ENCODE measurements at regions not wholly inside any gene's neighbourhood (a gene's known extent, or its start where the extent isn't known, plus 50 kb on each side); places are given as distances from the start of the nearest gene placed in this dataset.

DNA sequence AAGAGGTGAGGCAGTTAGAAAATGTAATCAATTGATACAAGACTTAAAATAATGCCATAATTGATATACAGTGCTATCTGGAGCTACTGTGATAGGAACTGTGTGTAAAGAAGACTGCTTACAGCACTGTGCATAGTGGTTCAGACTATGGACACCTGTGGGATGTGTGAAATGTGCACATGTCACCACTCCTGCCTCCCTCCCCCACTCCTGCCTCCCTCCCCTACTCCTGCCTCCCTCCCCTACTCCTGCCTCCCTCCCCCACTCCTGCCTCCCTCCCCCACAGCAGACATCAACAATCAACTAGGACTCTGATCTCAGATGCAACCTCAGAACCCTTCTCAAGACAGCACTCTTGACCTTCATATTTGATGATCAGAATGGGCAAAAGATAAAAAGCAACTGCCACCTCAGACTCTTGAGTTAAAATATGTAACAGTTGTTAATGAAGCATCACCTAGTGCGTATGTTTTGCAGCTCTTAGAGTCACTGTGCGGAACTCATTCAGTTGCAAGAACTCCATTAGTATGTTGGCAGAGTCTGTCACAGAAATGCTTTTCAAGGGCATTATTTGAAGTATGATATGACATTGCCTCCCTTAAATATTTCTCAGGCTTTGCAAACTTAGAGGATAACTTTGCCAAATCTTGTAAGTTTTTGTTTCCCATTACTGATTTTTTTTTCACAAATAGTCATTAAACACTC, 255.2 kb upstream of the DDHD1 start:
- Histone ChIP-seq H3K4me3 (ENCODE audit: low read depth, low read length, poor library complexity, severe bottlenecking) (no peak overlapping the region), H3K4me1 (ENCODE audit: insufficient read depth, low read length, severe bottlenecking) (no peaks in the 10 kb centered on the region), H3K79me2 (ENCODE audit: insufficient read depth, low read length) (no peaks in the 10 kb centered on the region), H4K20me1 (ENCODE audit: insufficient read depth, low read length) (no peaks in the 10 kb centered on the region), H3K27ac (ENCODE audit: low read depth, low read length, poor library complexity, severe bottlenecking) (no peak overlapping the region), H3K27me3 (ENCODE audit: insufficient read depth, low read length) (no peaks in the 10 kb centered on the region), H3K36me3 (ENCODE audit: insufficient read depth, low read length) (no peaks in the 10 kb centered on the region), H3F3A (ENCODE audit: insufficient read depth, low read length) (no peaks in the 10 kb centered on the region), H3K9me3 (ENCODE audit: low read length) (no peaks in the 10 kb centered on the region), H3K4me2 (ENCODE audit: low read length) (no peak overlapping the region), H3K9ac (ENCODE audit: low read length) (no peak overlapping the region), H2AFZ (ENCODE audit: low read length) (no peak overlapping the region), H3K9me2 (ENCODE audit: low read depth, low read length) (no peaks in the 10 kb centered on the region)
- TF ChIP-seq EZH2 (IDR thresholded peaks at IDR 0.05; ENCODE audit: borderline replicate concordance, low read length) = no peak
- TF ChIP-seq, protein P1, sequence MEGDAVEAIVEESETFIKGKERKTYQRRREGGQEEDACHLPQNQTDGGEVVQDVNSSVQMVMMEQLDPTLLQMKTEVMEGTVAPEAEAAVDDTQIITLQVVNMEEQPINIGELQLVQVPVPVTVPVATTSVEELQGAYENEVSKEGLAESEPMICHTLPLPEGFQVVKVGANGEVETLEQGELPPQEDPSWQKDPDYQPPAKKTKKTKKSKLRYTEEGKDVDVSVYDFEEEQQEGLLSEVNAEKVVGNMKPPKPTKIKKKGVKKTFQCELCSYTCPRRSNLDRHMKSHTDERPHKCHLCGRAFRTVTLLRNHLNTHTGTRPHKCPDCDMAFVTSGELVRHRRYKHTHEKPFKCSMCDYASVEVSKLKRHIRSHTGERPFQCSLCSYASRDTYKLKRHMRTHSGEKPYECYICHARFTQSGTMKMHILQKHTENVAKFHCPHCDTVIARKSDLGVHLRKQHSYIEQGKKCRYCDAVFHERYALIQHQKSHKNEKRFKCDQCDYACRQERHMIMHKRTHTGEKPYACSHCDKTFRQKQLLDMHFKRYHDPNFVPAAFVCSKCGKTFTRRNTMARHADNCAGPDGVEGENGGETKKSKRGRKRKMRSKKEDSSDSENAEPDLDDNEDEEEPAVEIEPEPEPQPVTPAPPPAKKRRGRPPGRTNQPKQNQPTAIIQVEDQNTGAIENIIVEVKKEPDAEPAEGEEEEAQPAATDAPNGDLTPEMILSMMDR (IDR thresholded peaks at IDR 0.05; ENCODE audit: low read length) = no peak

GRCh38 chr14:53406519-53406918, 253.4 kb upstream of the DDHD1 start:
- Histone ChIP-seq H3K9ac (ENCODE audit: low read length) (no peak overlapping the region), H3K9me3 (ENCODE audit: low read length) (no peaks in the 10 kb centered on the region), H3K4me1 (ENCODE audit: insufficient read depth, low read length, severe bottlenecking) (no peaks in the 10 kb centered on the region), H3F3A (ENCODE audit: insufficient read depth, low read length) (no peaks in the 10 kb centered on the region), H2AFZ (ENCODE audit: low read length) (no peak overlapping the region), H3K9me2 (ENCODE audit: low read depth, low read length) (no peaks in the 10 kb centered on the region), H3K36me3 (ENCODE audit: insufficient read depth, low read length) (no peaks in the 10 kb centered on the region), H4K20me1 (ENCODE audit: insufficient read depth, low read length) (no peaks in the 10 kb centered on the region), H3K4me2 (ENCODE audit: low read length) (no peak overlapping the region), H3K4me3 (ENCODE audit: low read depth, low read length, poor library complexity, severe bottlenecking) (no peak overlapping the region), H3K79me2 (ENCODE audit: insufficient read depth, low read length) (no peaks in the 10 kb centered on the region), H3K27me3 (ENCODE audit: insufficient read depth, low read length) (no peaks in the 10 kb centered on the region), H3K27ac (ENCODE audit: low read depth, low read length, poor library complexity, severe bottlenecking) (no peak overlapping the region)
- TF ChIP-seq EZH2 (IDR thresholded peaks at IDR 0.05; ENCODE audit: borderline replicate concordance, low read length) = no peak
- TF ChIP-seq, protein P1 (IDR thresholded peaks at IDR 0.05; ENCODE audit: low read length) = no peak

- H3K9me2 ChIP-seq (ENCODE audit: low read depth, low read length) = no peaks in the 10 kb centered on the region
- no peak for TF ChIP-seq EZH2 (IDR thresholded peaks at IDR 0.05; ENCODE audit: borderline replicate concordance, low read length)
- TF ChIP-seq, protein P1 (IDR thresholded peaks at IDR 0.05; ENCODE audit: low read length) = no peak
Observed at GRCh38 chr14:53401646-53402045, 248.5 kb upstream of the DDHD1 start.

More at GRCh38 chr14:53401646-53402045, 248.5 kb upstream of the DDHD1 start:
- no peaks in the 10 kb centered on the region for H3K79me2 ChIP-seq (ENCODE audit: insufficient read depth, low read length)
- H3K9me3 ChIP-seq (ENCODE audit: low read length) = no peaks in the 10 kb centered on the region
- H3K27ac ChIP-seq (ENCODE audit: low read depth, low read length, poor library complexity, severe bottlenecking) = no peak overlapping the region
- H3F3A ChIP-seq (ENCODE audit: insufficient read depth, low read length) = no peaks in the 10 kb centered on the region
- no peak overlapping the region for H3K9ac ChIP-seq (ENCODE audit: low read length)
- no peaks in the 10 kb centered on the region for H3K36me3 ChIP-seq (ENCODE audit: insufficient read depth, low read length)
- H4K20me1 ChIP-seq (ENCODE audit: insufficient read depth, low read length) = no peaks in the 10 kb centered on the region
- no peaks in the 10 kb centered on the region for H3K27me3 ChIP-seq (ENCODE audit: insufficient read depth, low read length)
- H3K4me2 ChIP-seq (ENCODE audit: low read length) = no peak overlapping the region
- no peaks in the 10 kb centered on the region for H3K4me1 ChIP-seq (ENCODE audit: insufficient read depth, low read length, severe bottlenecking)
- no peak overlapping the region for H2AFZ ChIP-seq (ENCODE audit: low read length)
- H3K4me3 ChIP-seq (ENCODE audit: low read depth, low read length, poor library complexity, severe bottlenecking) = no peak overlapping the region
